ENCODE measurements at regions not wholly inside any gene's neighbourhood (a gene's known extent, or its start where the extent isn't known, plus 50 kb on each side); places are given as distances from the start of the nearest gene placed in this dataset.

GRCh38 chr2:239506101-239506857 is 105.5 kb upstream of the HDAC4 start:
- no peak for DNase-seq (ENCODE audit: low read depth in 2 of 3, low spot score in 2 of 3)

DNA sequence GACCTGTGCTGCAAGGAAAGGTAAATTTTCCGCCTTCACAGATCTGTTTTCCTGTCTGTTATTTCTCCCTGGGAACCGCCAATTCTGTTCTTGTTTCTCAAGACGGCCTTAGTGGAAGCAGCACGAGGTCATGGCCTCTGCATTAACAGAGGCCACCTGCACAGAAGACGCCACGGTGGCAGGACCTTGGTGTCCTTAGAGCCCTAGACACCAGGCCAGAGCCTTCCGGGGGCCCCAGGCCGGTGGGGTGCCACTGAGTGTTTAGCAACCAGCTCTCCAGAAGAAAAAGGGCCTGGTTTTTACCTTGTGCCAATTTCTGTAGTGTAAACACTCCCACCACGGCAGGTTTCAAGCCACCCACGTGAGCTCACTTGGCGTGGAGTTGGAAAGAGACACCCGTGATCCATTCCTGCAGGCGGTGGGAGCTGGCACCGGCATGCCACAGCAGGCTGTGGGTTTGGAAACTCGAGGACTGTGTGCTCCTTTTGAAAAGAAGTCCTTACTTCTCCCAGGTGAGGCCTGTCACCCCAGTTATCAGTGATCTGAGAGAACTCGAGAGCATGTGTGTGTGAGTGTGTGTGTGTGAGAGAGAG is 103.9 kb upstream of the HDAC4 start:
- no peak for DNase-seq (ENCODE audit: low read depth in 2 of 3, low spot score in 2 of 3)

GRCh38 chr2:239502430-239503186 is 101.8 kb upstream of the HDAC4 start:
- DNase-seq (ENCODE audit: low read depth in 2 of 3, low spot score in 2 of 3), result no peak

DNA sequence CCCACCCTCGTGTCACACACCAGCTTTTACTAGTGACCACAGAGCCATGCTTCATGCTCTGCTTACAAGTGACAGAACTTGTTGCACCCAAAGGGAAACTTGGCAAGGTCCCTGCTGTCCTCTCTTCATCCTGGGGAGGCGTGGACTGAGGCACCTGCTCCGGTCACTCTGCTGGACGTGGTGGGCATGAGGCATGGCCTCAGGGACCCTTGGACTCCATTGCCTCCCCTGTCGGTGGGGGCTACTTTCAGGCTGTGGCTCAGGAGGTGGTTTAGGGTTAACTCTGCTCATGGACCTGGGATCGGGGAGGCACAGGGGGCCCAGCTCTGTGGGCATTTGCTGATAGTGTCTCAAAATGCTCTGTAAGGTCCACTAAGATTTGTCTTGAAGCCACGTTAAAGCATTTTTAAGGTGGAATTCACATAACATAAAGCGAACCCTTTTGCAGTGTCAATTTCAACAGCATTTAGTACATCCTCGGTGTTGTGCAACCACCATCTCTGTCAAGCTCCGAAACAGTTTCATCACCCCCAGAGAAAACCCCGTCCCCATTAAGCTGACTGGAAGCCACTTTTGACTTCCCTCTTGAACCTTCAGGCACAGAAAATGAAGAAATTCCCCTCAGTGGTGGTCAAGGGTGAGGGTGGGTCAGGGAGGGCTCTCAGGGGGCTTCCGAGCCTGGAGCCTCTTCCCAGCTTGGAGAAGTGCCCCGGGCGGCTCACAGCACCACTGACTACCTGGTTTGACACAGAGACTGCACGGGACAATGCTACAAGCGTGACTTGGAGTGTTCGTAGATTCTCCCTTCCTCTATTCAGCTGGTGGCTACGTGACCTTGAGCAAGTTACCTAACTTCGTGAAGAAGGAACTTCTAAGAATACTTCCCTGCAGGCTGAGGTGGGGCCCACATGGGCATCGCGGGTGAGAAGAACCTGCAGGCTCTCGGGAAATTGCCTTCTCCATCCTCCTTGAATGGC is 100.0 kb upstream of the HDAC4 start:
- no peak for DNase-seq (ENCODE audit: low read depth in 2 of 3, low spot score in 2 of 3)

- no peak for DNase-seq (ENCODE audit: low read depth in 2 of 3, low spot score in 2 of 3)
Observed at GRCh38 chr2:239499726-239500573, 99.1 kb upstream of the HDAC4 start.

- no peak for DNase-seq (ENCODE audit: low read depth in 2 of 3, low spot score in 2 of 3)
Observed at GRCh38 chr2:239498981-239499634, 98.3 kb upstream of the HDAC4 start.

- DNase-seq (ENCODE audit: low read depth in 2 of 3, low spot score in 2 of 3), result no peak
Observed at GRCh38 chr2:239498576-239498975, 97.8 kb upstream of the HDAC4 start.

- no peak for DNase-seq (ENCODE audit: low read depth in 2 of 3, low spot score in 2 of 3)
Observed at GRCh38 chr2:239496700-239497099, 95.9 kb upstream of the HDAC4 start.

- DNase-seq (ENCODE audit: low read depth in 2 of 3, low spot score in 2 of 3), result no peak
Observed at GRCh38 chr2:239495791-239496233, 95.0 kb upstream of the HDAC4 start.

DNA sequence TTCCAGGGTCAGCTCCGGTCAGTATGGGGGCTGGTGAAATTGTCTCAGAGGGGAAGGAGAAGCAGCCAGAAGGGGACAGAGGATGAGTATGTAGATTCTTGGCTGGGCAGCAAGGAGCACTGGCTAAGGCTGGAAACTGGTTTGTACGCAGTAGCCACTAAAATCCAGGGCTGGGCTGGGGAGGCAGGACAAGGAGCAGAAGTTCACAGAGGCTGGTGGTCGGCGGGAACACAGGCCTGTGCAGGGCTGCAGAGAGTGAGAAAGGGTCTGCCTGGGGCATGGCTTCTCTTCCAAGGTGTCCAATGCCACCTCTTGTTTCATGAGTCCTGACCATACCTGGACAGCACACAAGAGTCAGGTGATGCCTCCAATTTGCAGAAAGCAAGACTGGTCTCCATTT is 94.4 kb upstream of the HDAC4 start:
- no peak for DNase-seq (ENCODE audit: low read depth in 2 of 3, low spot score in 2 of 3)

GRCh38 chr2:239494578-239494977 is 93.8 kb upstream of the HDAC4 start:
- no peak for DNase-seq (ENCODE audit: low read depth in 2 of 3, low spot score in 2 of 3)

DNA sequence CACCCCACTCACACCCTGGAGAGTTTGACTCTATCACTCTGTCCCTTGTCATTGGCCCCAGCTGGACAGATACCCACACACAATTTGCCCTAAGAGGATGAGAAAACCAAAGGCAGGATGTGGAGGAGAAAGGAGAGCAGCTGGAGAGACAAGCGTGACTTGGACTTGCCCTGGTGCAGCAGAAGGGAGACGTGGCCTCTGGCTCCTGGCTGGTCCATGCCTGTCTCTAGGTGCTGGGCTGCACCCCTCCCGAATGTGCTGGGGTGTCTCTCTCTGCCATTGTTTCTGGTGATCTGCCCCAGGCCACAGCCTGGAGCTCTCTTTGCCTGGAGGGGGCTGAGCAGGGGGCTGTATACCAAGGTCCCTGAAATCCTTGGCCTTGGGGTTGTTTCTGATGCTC is 88.7 kb upstream of the HDAC4 start:
- DNase-seq (ENCODE audit: low read depth in 2 of 3, low spot score in 2 of 3), result no peak

DNA sequence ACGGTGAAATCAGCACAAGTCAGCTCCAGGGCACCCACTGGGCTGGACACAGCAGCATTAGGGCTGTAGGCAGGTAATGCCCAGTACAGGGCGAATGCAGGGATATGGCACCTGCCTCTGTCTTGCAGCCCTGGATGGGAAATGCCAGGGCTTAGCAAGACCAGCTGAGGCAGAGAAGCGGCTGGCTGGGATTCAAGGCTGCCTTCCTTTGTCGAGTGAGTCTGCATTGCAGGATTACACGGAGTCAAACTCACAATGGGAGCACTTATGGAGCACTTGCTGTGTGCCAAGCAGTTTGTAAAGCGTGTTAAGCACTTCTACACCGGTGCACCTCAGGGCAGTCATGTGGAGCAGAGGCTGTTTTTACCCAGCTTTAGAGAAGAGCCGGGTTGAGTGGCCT is 87.3 kb upstream of the HDAC4 start:
- no peak for DNase-seq (ENCODE audit: low read depth in 2 of 3, low spot score in 2 of 3)

GRCh38 chr2:239487272-239487671 is 86.5 kb upstream of the HDAC4 start:
- DNase-seq (ENCODE audit: low read depth in 2 of 3, low spot score in 2 of 3), result no peak

DNA sequence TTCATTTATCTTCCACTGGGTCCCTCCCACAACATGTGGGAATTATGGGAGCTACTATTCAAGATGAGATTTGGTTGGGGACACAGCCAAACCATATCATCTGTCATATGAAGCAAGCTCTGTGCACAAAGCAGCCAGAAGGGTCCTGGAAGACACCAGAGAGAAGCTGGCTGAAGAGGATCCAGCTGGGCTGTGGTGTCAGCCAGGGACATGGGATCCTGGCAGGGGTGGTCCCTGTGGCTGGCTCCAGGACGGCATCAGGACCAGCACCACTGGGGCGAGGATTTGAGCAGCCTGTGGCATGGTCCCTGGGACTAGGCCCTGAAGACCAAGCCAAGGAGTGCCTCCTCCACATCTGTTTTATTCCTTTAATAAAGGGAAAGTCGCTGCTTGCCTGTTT is 84.8 kb upstream of the HDAC4 start:
- no peak for DNase-seq (ENCODE audit: low read depth in 2 of 3, low spot score in 2 of 3)

DNA sequence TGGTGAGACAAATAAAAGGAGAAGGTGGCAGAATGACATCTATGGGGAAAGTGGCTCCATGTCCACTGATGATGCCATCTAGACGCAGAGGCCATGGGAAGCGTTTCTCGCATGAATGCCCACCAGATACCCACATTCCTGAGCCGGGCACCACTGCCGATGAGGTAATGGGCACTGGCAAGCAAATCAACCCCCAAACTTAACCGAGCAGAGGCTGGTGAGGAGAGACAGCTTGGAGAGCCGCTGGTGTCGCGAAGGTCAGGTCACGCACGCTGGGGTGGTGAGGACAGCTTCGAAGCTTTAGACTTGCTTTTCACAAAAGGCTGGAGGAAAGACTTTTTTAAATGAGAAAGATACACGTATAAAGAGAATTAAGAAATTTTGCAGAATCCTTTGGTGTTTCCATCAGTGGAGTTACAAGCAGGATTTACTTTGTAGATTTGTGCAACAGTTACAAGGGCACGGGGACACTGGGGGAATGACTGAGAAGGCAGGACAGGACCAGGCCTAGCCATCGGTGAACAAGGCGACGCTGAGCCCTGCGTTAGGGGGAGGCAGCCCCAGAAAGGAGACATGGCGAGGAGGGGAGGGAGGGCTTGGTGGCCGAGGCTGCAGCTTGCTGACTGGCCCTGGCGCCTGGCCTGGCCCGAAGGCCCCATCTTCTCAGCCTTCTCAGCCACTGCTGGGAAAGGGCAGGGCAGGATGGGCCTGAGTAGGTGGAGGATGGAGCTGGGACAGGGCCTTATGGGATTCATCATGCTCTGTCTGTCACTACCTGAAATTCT is 83.9 kb upstream of the HDAC4 start:
- DNase-seq (ENCODE audit: low read depth in 2 of 3, low spot score in 2 of 3), result no peak

GRCh38 chr2:239482778-239483712 is 82.2 kb upstream of the HDAC4 start:
- no peak for DNase-seq (ENCODE audit: low read depth in 2 of 3, low spot score in 2 of 3)

GRCh38 chr2:239479471-239479870 is 78.7 kb upstream of the HDAC4 start:
- DNase-seq (ENCODE audit: low read depth in 2 of 3, low spot score in 2 of 3), result no peak

Measured in activated CD8-positive, alpha-beta memory T cell treated with anti-CD3 and anti-CD28 coated beads for 48 hours (primary cell).